Astrocyte (in vitro differentiated cells and primary cell): ENCODE measurements at regions not wholly inside any gene's neighbourhood (a gene's known extent, or its start where the extent isn't known, plus 50 kb on each side); places are given as distances from the start of the nearest gene placed in this dataset.

Experiments
- DNase-seq: peaks from one replicate; pipeline ENCODE4 v3.0.0-alpha.2; 2010; ENCODE audit warnings: low read depth
- FAIRE-seq: peaks from 2 replicates; lab custom pipeline; 2011; peaks lifted over from hg19 to GRCh38; lab: Jason Lieb, UNC
- H2AFZ ChIP-seq: 2 replicates; pipeline ENCODE4 v1.6.0; 2012; ENCODE audit warnings: low read depth, low read length, inconsistent platforms
- H3K27ac ChIP-seq: 2 replicates; pipeline ENCODE4 v1.5.1; 2011; ENCODE audit warnings: low read depth, low read length, inconsistent platforms
- H3K27me3 ChIP-seq: 2 replicates; pipeline ENCODE4 v1.6.0; 2011; ENCODE audit warnings: low read length, inconsistent platforms; ENCODE audit not compliant: insufficient read depth
- H3K36me3 ChIP-seq: 2 replicates; pipeline ENCODE4 v1.5.1; 2011; ENCODE audit warnings: low read length, inconsistent platforms; ENCODE audit not compliant: insufficient read depth
- H3K4me1 ChIP-seq: 2 replicates; pipeline ENCODE4 v1.5.1; 2011; ENCODE audit warnings: low read length, inconsistent platforms; ENCODE audit not compliant: insufficient read depth
- H3K4me2 ChIP-seq: 2 replicates; pipeline ENCODE4 v1.6.0; 2012; ENCODE audit warnings: low read length, inconsistent platforms
- H3K4me3 ChIP-seq: 2 replicates; pipeline ENCODE4 v1.5.1; 2011; ENCODE audit warnings: low read depth, mild to moderate bottlenecking, low read length, inconsistent platforms; ENCODE audit not compliant: insufficient read depth
- H3K79me2 ChIP-seq: 2 replicates; pipeline ENCODE4 v1.6.0; 2012; ENCODE audit warnings: mild to moderate bottlenecking, low read length, inconsistent platforms; ENCODE audit not compliant: insufficient read depth
- H3K9ac ChIP-seq: 2 replicates; pipeline ENCODE4 v1.6.0; 2012; ENCODE audit warnings: mild to moderate bottlenecking, low read length, inconsistent platforms
- H3K9me3 ChIP-seq: 2 replicates; pipeline ENCODE4 v1.5.1; 2012; ENCODE audit warnings: low read depth, mild to moderate bottlenecking, low read length, inconsistent platforms; ENCODE audit not compliant: insufficient read depth
- H4K20me1 ChIP-seq: 2 replicates; pipeline ENCODE4 v1.6.0; 2012; ENCODE audit warnings: low read length, inconsistent platforms; ENCODE audit not compliant: insufficient read depth
- H3K27ac Mint-ChIP-seq: one replicate; pipeline ENCODE4 v1.8.0; 2021; ENCODE audit warnings: mild to moderate bottlenecking, mixed read lengths; ENCODE audit not compliant: unreplicated experiment
- H3K27me3 Mint-ChIP-seq: one replicate; pipeline ENCODE4 v1.8.0; 2021; ENCODE audit warnings: low read depth, mixed read lengths; ENCODE audit not compliant: unreplicated experiment
- H3K36me3 Mint-ChIP-seq: one replicate; pipeline ENCODE4 v1.8.0; 2021; ENCODE audit warnings: low read depth, mixed read lengths; ENCODE audit not compliant: unreplicated experiment
- H3K4me1 Mint-ChIP-seq: one replicate; pipeline ENCODE4 v1.8.0; 2021; ENCODE audit warnings: low read depth, mixed read lengths; ENCODE audit not compliant: unreplicated experiment
- H3K4me3 Mint-ChIP-seq: one replicate; pipeline ENCODE4 v1.8.0; 2021; ENCODE audit warnings: mild to moderate bottlenecking, moderate library complexity, mixed read lengths; ENCODE audit not compliant: unreplicated experiment
- H3K9me3 Mint-ChIP-seq: one replicate; pipeline ENCODE4 v1.8.0; 2021; ENCODE audit warnings: mild to moderate bottlenecking, mixed read lengths; ENCODE audit not compliant: unreplicated experiment
- CTCF ChIP-seq: IDR thresholded peaks from 2 replicates; pipeline ENCODE4 v1.5.1; 2011; ENCODE audit warnings: low read depth, mild to moderate bottlenecking, inconsistent platforms, low read length, moderate library complexity; ENCODE audit not compliant: insufficient read depth
- EZH2 ChIP-seq: IDR thresholded peaks from 2 replicates; pipeline ENCODE4 v1.6.1; 2012; ENCODE audit warnings: mild to moderate bottlenecking, low read length, inconsistent platforms; ENCODE audit not compliant: insufficient read depth

GRCh38 chr7:45259227-45259596, 101.6 kb downstream of the RAMP3 start:
- H3K36me3 Mint-ChIP-seq = no peaks in the 10 kb centered on the region
- no peaks in the 10 kb centered on the region for H3K9me3 ChIP-seq
- H3K4me3 ChIP-seq = no peak overlapping the region
- no peak overlapping the region for H3K27ac Mint-ChIP-seq
- no peaks in the 10 kb centered on the region for H3K36me3 ChIP-seq
- no peak overlapping the region for H3K4me3 Mint-ChIP-seq
- peaks cover 39% of the 10 kb centered on the region for H3K27me3 Mint-ChIP-seq
- H2AFZ ChIP-seq = no peak overlapping the region
- FAIRE-seq = no peak
- H3K4me2 ChIP-seq = no peak overlapping the region
- H4K20me1 ChIP-seq = no peaks in the 10 kb centered on the region
- peaks cover 6% of the 10 kb centered on the region for H3K9me3 Mint-ChIP-seq
- no peaks in the 10 kb centered on the region for H3K79me2 ChIP-seq
- DNase-seq = no peak
- H3K4me1 Mint-ChIP-seq = peaks cover 11% of the 10 kb centered on the region
- peaks cover 2% of the 10 kb centered on the region for H3K27me3 ChIP-seq
- H3K4me1 ChIP-seq = no peaks in the 10 kb centered on the region
- no peak overlapping the region for H3K9ac ChIP-seq
- H3K27ac ChIP-seq = no peak overlapping the region
- TF ChIP-seq CTCF (no peak), EZH2 (no peak)

- H3K4me1 ChIP-seq = no peaks in the 10 kb centered on the region
- no peak overlapping the region for H3K4me3 ChIP-seq
- H3K27me3 ChIP-seq = peaks cover 2% of the 10 kb centered on the region
- peak; percentile 84 for TF ChIP-seq CTCF
- no peak for TF ChIP-seq EZH2
- H3K36me3 ChIP-seq = no peaks in the 10 kb centered on the region
- DNase-seq = no peak
- H4K20me1 ChIP-seq = no peaks in the 10 kb centered on the region
- Mint-ChIP-seq H3K27ac (no peak overlapping the region), H3K27me3 (peaks cover 33% of the 10 kb centered on the region), H3K4me3 (no peak overlapping the region), H3K9me3 (peaks cover 6% of the 10 kb centered on the region), H3K36me3 (no peaks in the 10 kb centered on the region), H3K4me1 (peaks cover 11% of the 10 kb centered on the region)
- FAIRE-seq = no peak
- H3K79me2 ChIP-seq = no peaks in the 10 kb centered on the region
- H3K9ac ChIP-seq = no peak overlapping the region
- H2AFZ ChIP-seq = no peak overlapping the region
- H3K27ac ChIP-seq = no peak overlapping the region
- no peak overlapping the region for H3K4me2 ChIP-seq
- no peaks in the 10 kb centered on the region for H3K9me3 ChIP-seq
Observed at GRCh38 chr7:45259966-45260646, 102.5 kb downstream of the RAMP3 start.

- no peaks in the 10 kb centered on the region for H3K4me1 Mint-ChIP-seq
- no peak overlapping the region for H3K27ac ChIP-seq
- no peak overlapping the region for H3K9ac ChIP-seq
- H3K79me2 ChIP-seq = no peaks in the 10 kb centered on the region
- no peaks in the 10 kb centered on the region for H3K36me3 ChIP-seq
- H4K20me1 ChIP-seq = no peaks in the 10 kb centered on the region
- H3K4me3 Mint-ChIP-seq = no peak overlapping the region
- H3K4me3 ChIP-seq = no peak overlapping the region
- H3K9me3 ChIP-seq = no peaks in the 10 kb centered on the region
- FAIRE-seq = no peak
- H3K27ac Mint-ChIP-seq = no peak overlapping the region
- no peak for DNase-seq
- H3K27me3 Mint-ChIP-seq = peaks cover 40% of the 10 kb centered on the region
- peaks cover 2% of the 10 kb centered on the region for H3K27me3 ChIP-seq
- H3K36me3 Mint-ChIP-seq = no peaks in the 10 kb centered on the region
- no peak overlapping the region for H2AFZ ChIP-seq
- no peaks in the 10 kb centered on the region for H3K9me3 Mint-ChIP-seq
- no peak overlapping the region for H3K4me2 ChIP-seq
- no peak for TF ChIP-seq EZH2
- TF ChIP-seq CTCF = no peak
- no peaks in the 10 kb centered on the region for H3K4me1 ChIP-seq
Observed at GRCh38 chr7:45267262-45267661, 109.7 kb downstream of the RAMP3 start.
